Endothelial cell of umbilical vein (primary cell): ENCODE measurements at regions not wholly inside any gene's neighbourhood (a gene's known extent, or its start where the extent isn't known, plus 50 kb on each side); places are given as distances from the start of the nearest gene placed in this dataset.

Source experiments
- BruUV-seq: library from RNA; stranded (reverse); fragments of 400-500 nt; replicated peaks from 2 replicates; lab custom pipeline; 2021; lab: Mats Ljungman, UMichigan
- CTCF ChIA-PET: fragments of 300-600, 350-600 bp; sonication (Branson Sonifier 250); formaldehyde crosslinking; loops from one replicate; lab custom pipeline; 2021; ENCODE audit warnings: antibody characterized with exemption, inconsistent platforms; lab: Charles Lee
- POLR2A ChIA-PET: fragments of 300-600, 350-600 bp; sonication (Branson Sonifier 250); formaldehyde crosslinking; loops from one replicate; lab custom pipeline; 2021; ENCODE audit warnings: antibody characterized with exemption, inconsistent platforms; lab: Charles Lee
- DNase-seq: peaks from one replicate; pipeline ENCODE4 v3.0.0-alpha.2; 2011; ENCODE audit warnings: low read depth, low spot score
- FAIRE-seq: peaks from 2 replicates; lab custom pipeline; 2011; peaks lifted over from hg19 to GRCh38; lab: Jason Lieb, UNC
- H2AFZ ChIP-seq: 2 replicates; pipeline ENCODE4 v1.6.0; 2012; ENCODE audit warnings: low read depth, low read length, control low read depth, inconsistent platforms
- H3K27ac ChIP-seq: 2 replicates; pipeline ENCODE4 v1.5.1; 2011; ENCODE audit warnings: low read depth, mild to moderate bottlenecking, control low read depth, low read length, moderate library complexity; ENCODE audit not compliant: insufficient read depth
- H3K27me3 ChIP-seq, 2 experiments: 2 replicates each; pipeline versions ENCODE4 v1.6.0 to v1.6.1; 2011; ENCODE audit warnings: low read length in 2 of 2, mixed read lengths in 1 of 2; ENCODE audit not compliant: control insufficient read depth in 2 of 2, insufficient read depth in 2 of 2
- H3K36me3 ChIP-seq, 2 experiments: 2 replicates in 1 of 2; 3 replicates in 1 of 2; pipeline ENCODE4 v1.5.1; 2011; ENCODE audit warnings: low read length in 2 of 2, mild to moderate bottlenecking in 1 of 2, moderate library complexity in 1 of 2; ENCODE audit not compliant: control insufficient read depth in 2 of 2, insufficient read depth in 2 of 2; ENCODE audit errors: extremely low read depth in 1 of 2
- H3K4me1 ChIP-seq: 3 replicates; pipeline ENCODE4 v1.5.1; 2011; ENCODE audit warnings: mild to moderate bottlenecking, low read length; ENCODE audit not compliant: control insufficient read depth, insufficient read depth; ENCODE audit errors: extremely low read depth
- H3K4me2 ChIP-seq: 2 replicates; pipeline ENCODE4 v1.6.1; 2011; ENCODE audit warnings: low read length, control low read depth, mixed read lengths; ENCODE audit not compliant: insufficient read depth
- H3K4me3 ChIP-seq, 3 experiments: fragments of 200-600 bp in 1 of 3; sonication (generic), shearing (Covaris generic) in 1 of 3; replicated peaks in 1 of 3; 2 replicates each; pipeline ENCODE4 v1.5.1; 2011 to 2016; ENCODE audit warnings: control low read depth in 3 of 3, low read length in 3 of 3, mild to moderate bottlenecking in 2 of 3, inconsistent platforms in 1 of 3, low read depth in 1 of 3, moderate library complexity in 1 of 3; ENCODE audit not compliant: insufficient read depth in 1 of 3
- H3K79me2 ChIP-seq: 2 replicates; pipeline ENCODE4 v1.6.0; 2012; ENCODE audit warnings: low read length, inconsistent platforms; ENCODE audit not compliant: control insufficient read depth, insufficient read depth
- H3K9ac ChIP-seq: replicated peaks from 2 replicates; pipeline ENCODE3; 2011; ENCODE audit warnings: low read length, control low read depth; ENCODE audit not compliant: insufficient read depth; ENCODE audit errors: extremely low read depth
- H3K9me1 ChIP-seq: replicated peaks from 3 replicates; pipeline ENCODE4 v1.6.0; 2011; ENCODE audit warnings: mild to moderate bottlenecking, low read length; ENCODE audit not compliant: control insufficient read depth, insufficient read depth; ENCODE audit errors: extremely low read depth
- H3K9me3 ChIP-seq: replicated peaks from 2 replicates; pipeline ENCODE4 v1.5.1; 2012; ENCODE audit warnings: low read length, inconsistent platforms; ENCODE audit not compliant: control insufficient read depth, insufficient read depth
- H4K20me1 ChIP-seq: replicated peaks from 2 replicates; pipeline ENCODE3; 2011; ENCODE audit warnings: mild to moderate bottlenecking, low read length; ENCODE audit not compliant: control insufficient read depth, insufficient read depth; ENCODE audit errors: extremely low read depth
- EZH2 ChIP-seq: IDR thresholded peaks from 2 replicates; pipeline ENCODE4 v1.6.1; 2012; ENCODE audit warnings: borderline replicate concordance, low read depth, mild to moderate bottlenecking, moderate library complexity, low read length, inconsistent platforms; ENCODE audit not compliant: severe bottlenecking
- FOS ChIP-seq: IDR thresholded peaks from 2 replicates; pipeline ENCODE4 v1.6.1; 2011; ENCODE audit warnings: mild to moderate bottlenecking, low read length, moderate library complexity, borderline replicate concordance; ENCODE audit not compliant: insufficient read depth
- GATA2 ChIP-seq: IDR thresholded peaks from 2 replicates; pipeline ENCODE4 v1.7.0; 2011; ENCODE audit warnings: low read depth, mild to moderate bottlenecking, moderate library complexity, mixed read lengths, low read length; ENCODE audit not compliant: insufficient read length, insufficient read depth
- JUN ChIP-seq: IDR thresholded peaks from 2 replicates; pipeline ENCODE4 v1.6.1; 2011; ENCODE audit warnings: borderline replicate concordance, low read depth; ENCODE audit not compliant: insufficient read length, insufficient read depth
- MYC ChIP-seq: IDR thresholded peaks from one replicate; pipeline ENCODE4 v1.6.1; 2011; ENCODE audit warnings: mild to moderate bottlenecking, low read depth, low read length
- POLR2A ChIP-seq: IDR thresholded peaks from 2 replicates; pipeline ENCODE4 v1.6.1; 2012; ENCODE audit warnings: low read depth, mild to moderate bottlenecking, control low read depth, low read length
- POLR2AphosphoS5 ChIP-seq: IDR thresholded peaks from 2 replicates; pipeline ENCODE4 v1.6.1; 2012; ENCODE audit warnings: low read depth, mild to moderate bottlenecking, control low read depth, low read length, moderate library complexity; ENCODE audit not compliant: insufficient read depth
- dilution Hi-C: fragments of 300-500 bp; cut with MboI; formaldehyde crosslinking; loops from one replicate; pipeline ENCODE4 v1.15.0; 2019; ENCODE audit warnings: low sequenced_read_pairs; ENCODE audit not compliant: extremely low pct_ligation_motif_present
- intact Hi-C: fragments of 100-400 bp; cut with micrococcal nuclease; formaldehyde crosslinking; loops from one replicate; pipeline ENCODE4 v1.10.0; 2022
- TF ChIP-seq, protein P1 (sequence below): IDR thresholded peaks from 2 replicates; pipeline ENCODE4 v1.6.1; 2011; ENCODE audit not compliant: insufficient read depth, insufficient read length
- TF ChIP-seq, protein P2 (sequence below), 2 donors: IDR thresholded peaks; 1 replicate in 1 of 2; 2 replicates in 1 of 2; pipeline ENCODE4 v1.5.1; 2011; ENCODE audit warnings: low read length in 2 of 2, mild to moderate bottlenecking in 2 of 2, moderate library complexity in 2 of 2, control low read depth in 1 of 2, inconsistent platforms in 1 of 2, low read depth in 1 of 2; ENCODE audit not compliant: insufficient read depth in 1 of 2; ENCODE audit errors: extremely low read depth in 1 of 2

DNA sequence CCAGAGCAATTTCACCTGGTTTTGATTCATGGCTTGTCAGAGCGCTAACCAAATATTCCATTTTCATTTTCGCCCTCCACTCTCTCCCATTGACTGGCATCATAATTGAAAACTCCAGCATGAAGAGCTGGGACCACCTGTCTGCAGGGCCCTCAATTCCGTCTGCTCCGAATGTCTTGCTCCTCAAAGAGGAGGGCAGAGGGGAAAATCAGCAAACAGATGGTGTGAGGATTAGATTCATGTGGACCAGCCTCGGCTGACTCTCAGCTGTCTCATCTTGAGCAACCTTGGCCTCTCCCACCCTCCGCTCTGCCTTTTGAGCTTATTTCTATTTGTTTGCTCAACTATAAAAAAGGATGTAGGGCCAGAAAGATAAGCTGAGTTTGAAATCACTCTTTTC lies 512.2 kb upstream of the PPP2R3A start:
- Histone ChIP-seq H3K36me3 (no peaks in the 10 kb centered on the region), H3K79me2 (no peaks in the 10 kb centered on the region), H4K20me1 (no peaks in the 10 kb centered on the region), H3K9ac (no peak overlapping the region), H3K9me1 (no peaks in the 10 kb centered on the region), H3K9me3 (peaks cover 4% of the 10 kb centered on the region), H3K4me3 (no peak overlapping the region), H3K27ac (no peak overlapping the region), H2AFZ (no peak overlapping the region), H3K4me1 (no peaks in the 10 kb centered on the region), H3K27me3 (no peaks in the 10 kb centered on the region), H3K4me2 (no peak overlapping the region)
- TF ChIP-seq MYC: no peak
- TF ChIP-seq EZH2: no peak
- TF ChIP-seq FOS: no peak
- no peak for TF ChIP-seq JUN
- TF ChIP-seq POLR2AphosphoS5: no peak
- no peak for TF ChIP-seq GATA2
- TF ChIP-seq, protein P1, sequence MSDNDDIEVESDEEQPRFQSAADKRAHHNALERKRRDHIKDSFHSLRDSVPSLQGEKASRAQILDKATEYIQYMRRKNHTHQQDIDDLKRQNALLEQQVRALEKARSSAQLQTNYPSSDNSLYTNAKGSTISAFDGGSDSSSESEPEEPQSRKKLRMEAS: no peak
- TF ChIP-seq, protein P2, sequence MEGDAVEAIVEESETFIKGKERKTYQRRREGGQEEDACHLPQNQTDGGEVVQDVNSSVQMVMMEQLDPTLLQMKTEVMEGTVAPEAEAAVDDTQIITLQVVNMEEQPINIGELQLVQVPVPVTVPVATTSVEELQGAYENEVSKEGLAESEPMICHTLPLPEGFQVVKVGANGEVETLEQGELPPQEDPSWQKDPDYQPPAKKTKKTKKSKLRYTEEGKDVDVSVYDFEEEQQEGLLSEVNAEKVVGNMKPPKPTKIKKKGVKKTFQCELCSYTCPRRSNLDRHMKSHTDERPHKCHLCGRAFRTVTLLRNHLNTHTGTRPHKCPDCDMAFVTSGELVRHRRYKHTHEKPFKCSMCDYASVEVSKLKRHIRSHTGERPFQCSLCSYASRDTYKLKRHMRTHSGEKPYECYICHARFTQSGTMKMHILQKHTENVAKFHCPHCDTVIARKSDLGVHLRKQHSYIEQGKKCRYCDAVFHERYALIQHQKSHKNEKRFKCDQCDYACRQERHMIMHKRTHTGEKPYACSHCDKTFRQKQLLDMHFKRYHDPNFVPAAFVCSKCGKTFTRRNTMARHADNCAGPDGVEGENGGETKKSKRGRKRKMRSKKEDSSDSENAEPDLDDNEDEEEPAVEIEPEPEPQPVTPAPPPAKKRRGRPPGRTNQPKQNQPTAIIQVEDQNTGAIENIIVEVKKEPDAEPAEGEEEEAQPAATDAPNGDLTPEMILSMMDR (IDR thresholded peaks at IDR 0.05; ENCODE audit: extremely low read depth in 1 of 2, insufficient read depth in 1 of 2, low read depth in 1 of 2, low read length in 2 of 2): no peak
- no peak for TF ChIP-seq POLR2A
- FAIRE-seq (no peak), DNase-seq (no peak)
- no TSS peak for BruUV-seq
- CTCF ChIA-PET: no interaction called here
- intact Hi-C loops: no loop called here
- POLR2A ChIA-PET: no interaction called here
- dilution Hi-C loops: no loop called here
